ENCODE measurements at regions not wholly inside any gene's neighbourhood (a gene's known extent, or its start where the extent isn't known, plus 50 kb on each side); places are given as distances from the start of the nearest gene placed in this dataset.
"Not testable (repeated sequence)": the region's sequence is repeated elsewhere in the genome, so short reads cannot be mapped to it uniquely, and the experiment has no call there.

GRCh38 chr17:53470626-53471025 lies 352.1 kb upstream of the KIF2B start:
- H3K27ac ChIP-seq, result no peak overlapping the region

GRCh38 chr17:53466733-53467132 lies 356.0 kb upstream of the KIF2B start:
- no peaks in the 10 kb centered on the region for H3K4me1 ChIP-seq
- H3K9me3 ChIP-seq, result no peaks in the 10 kb centered on the region
- H3K36me3 ChIP-seq, result no peaks in the 10 kb centered on the region
- H3K4me3 ChIP-seq, result no peak overlapping the region
- no peaks in the 10 kb centered on the region for H4K20me1 ChIP-seq
- no peaks in the 10 kb centered on the region for H3K27me3 ChIP-seq
- no peak overlapping the region for H3K27ac ChIP-seq
- no peak for TF ChIP-seq Cebpa-rat (IDR thresholded peaks at IDR 0.05)
- no peak overlapping the region for H3K9ac ChIP-seq
- no peak overlapping the region for H3K4me2 ChIP-seq

More at GRCh38 chr17:53470626-53471025, 352.1 kb upstream of the KIF2B start:
- Histone ChIP-seq H3K27me3 (no peaks in the 10 kb centered on the region), H3K9ac (no peak overlapping the region), H3K36me3 (no peaks in the 10 kb centered on the region), H3K4me3 (no peak overlapping the region), H3K9me3 (no peaks in the 10 kb centered on the region), H3K4me1 (no peaks in the 10 kb centered on the region), H4K20me1 (no peaks in the 10 kb centered on the region), H3K4me2 (no peak overlapping the region)
- TF ChIP-seq Cebpa-rat (IDR thresholded peaks at IDR 0.05), result no peak

GRCh38 chr17:53464396-53464795 lies 358.3 kb upstream of the KIF2B start:
- not testable (repeated sequence) for H3K27ac ChIP-seq, H4K20me1 ChIP-seq, H3K27me3 ChIP-seq, H3K9me3 ChIP-seq, H3K4me2 ChIP-seq, H3K9ac ChIP-seq, H3K4me3 ChIP-seq, H3K4me1 ChIP-seq, H3K36me3 ChIP-seq

GRCh38 chr17:53463363-53463762 lies 359.4 kb upstream of the KIF2B start:
- Histone ChIP-seq H3K9ac (no peak overlapping the region), H3K4me1 (no peaks in the 10 kb centered on the region), H3K9me3 (peaks cover 3% of the 10 kb centered on the region), H3K27me3 (no peaks in the 10 kb centered on the region), H3K36me3 (no peaks in the 10 kb centered on the region), H4K20me1 (no peaks in the 10 kb centered on the region), H3K4me3 (no peak overlapping the region), H3K27ac (no peak overlapping the region), H3K4me2 (no peak overlapping the region)
- TF ChIP-seq Cebpa-rat (IDR thresholded peaks at IDR 0.05), result no peak

GRCh38 chr17:53462393-53462811 lies 360.3 kb upstream of the KIF2B start:
- H4K20me1 ChIP-seq, result no peaks in the 10 kb centered on the region

GRCh38 chr17:53455943-53456342 lies 366.8 kb upstream of the KIF2B start:
- not testable (repeated sequence) for H3K4me1 ChIP-seq, H3K36me3 ChIP-seq, H3K4me2 ChIP-seq, H4K20me1 ChIP-seq, H3K27ac ChIP-seq, H3K27me3 ChIP-seq, H3K9ac ChIP-seq, H3K4me3 ChIP-seq
- H3K9me3 ChIP-seq, result peaks cover 10% of the 10 kb centered on the region

More at GRCh38 chr17:53462393-53462811, 360.3 kb upstream of the KIF2B start:
- no peak for TF ChIP-seq Cebpa-rat (IDR thresholded peaks at IDR 0.05)
- H3K4me1 ChIP-seq, result no peaks in the 10 kb centered on the region
- H3K4me2 ChIP-seq, result no peak overlapping the region
- no peak overlapping the region for H3K4me3 ChIP-seq
- no peak overlapping the region for H3K9ac ChIP-seq
- H3K27ac ChIP-seq, result no peak overlapping the region
- H3K9me3 ChIP-seq, result peaks cover 10% of the 10 kb centered on the region
- H3K27me3 ChIP-seq, result no peaks in the 10 kb centered on the region
- no peaks in the 10 kb centered on the region for H3K36me3 ChIP-seq

GRCh38 chr17:53454337-53454736 lies 368.4 kb upstream of the KIF2B start:
- no peaks in the 10 kb centered on the region for H3K36me3 ChIP-seq
- no peaks in the 10 kb centered on the region for H4K20me1 ChIP-seq
- H3K4me2 ChIP-seq, result no peak overlapping the region
- no peaks in the 10 kb centered on the region for H3K27me3 ChIP-seq
- no peak overlapping the region for H3K9ac ChIP-seq
- no peak overlapping the region for H3K4me3 ChIP-seq
- H3K4me1 ChIP-seq, result no peaks in the 10 kb centered on the region
- no peak for TF ChIP-seq Cebpa-rat (IDR thresholded peaks at IDR 0.05)
- peaks cover 10% of the 10 kb centered on the region for H3K9me3 ChIP-seq
- H3K27ac ChIP-seq, result no peak overlapping the region

- H3K36me3 ChIP-seq, result no peaks in the 10 kb centered on the region
- H3K4me1 ChIP-seq, result no peaks in the 10 kb centered on the region
- TF ChIP-seq Cebpa-rat (IDR thresholded peaks at IDR 0.05), result no peak
- H3K4me3 ChIP-seq, result no peak overlapping the region
- no peak overlapping the region for H3K9ac ChIP-seq
- H4K20me1 ChIP-seq, result no peaks in the 10 kb centered on the region
- H3K9me3 ChIP-seq, result no peaks in the 10 kb centered on the region
- no peak overlapping the region for H3K27ac ChIP-seq
- H3K4me2 ChIP-seq, result no peak overlapping the region
- no peaks in the 10 kb centered on the region for H3K27me3 ChIP-seq
These were observed 373.4 kb upstream of the KIF2B start for GRCh38 chr17:53449324-53449723.

- no peaks in the 10 kb centered on the region for H3K36me3 ChIP-seq
- H3K4me2 ChIP-seq, result no peak overlapping the region
- H3K9ac ChIP-seq, result no peak overlapping the region
- H3K27ac ChIP-seq, result no peak overlapping the region
- no peaks in the 10 kb centered on the region for H3K4me1 ChIP-seq
- TF ChIP-seq Cebpa-rat (IDR thresholded peaks at IDR 0.05), result no peak
- no peaks in the 10 kb centered on the region for H4K20me1 ChIP-seq
- no peaks in the 10 kb centered on the region for H3K9me3 ChIP-seq
- H3K4me3 ChIP-seq, result no peak overlapping the region
- no peaks in the 10 kb centered on the region for H3K27me3 ChIP-seq
These were observed 393.8 kb upstream of the KIF2B start for GRCh38 chr17:53428913-53429312.

GRCh38 chr17:53426505-53426904 lies 396.2 kb upstream of the KIF2B start:
- no peak overlapping the region for H3K4me3 ChIP-seq
- H3K36me3 ChIP-seq, result no peaks in the 10 kb centered on the region
- no peak for TF ChIP-seq Cebpa-rat (IDR thresholded peaks at IDR 0.05)
- no peak overlapping the region for H3K9ac ChIP-seq
- no peaks in the 10 kb centered on the region for H3K4me1 ChIP-seq
- no peaks in the 10 kb centered on the region for H3K9me3 ChIP-seq
- H3K27ac ChIP-seq, result no peak overlapping the region
- H4K20me1 ChIP-seq, result no peaks in the 10 kb centered on the region
- no peaks in the 10 kb centered on the region for H3K27me3 ChIP-seq
- no peak overlapping the region for H3K4me2 ChIP-seq

- H3K4me1 ChIP-seq, result no peaks in the 10 kb centered on the region
- no peaks in the 10 kb centered on the region for H3K27me3 ChIP-seq
- H3K4me3 ChIP-seq, result no peak overlapping the region
- 0 out of 2 replicates have a peak, but pooled peaks cover 3% of the 10 kb centered on the region for H3K9me3 ChIP-seq
- H3K27ac ChIP-seq, result no peak overlapping the region
- no peaks in the 10 kb centered on the region for H4K20me1 ChIP-seq
- TF ChIP-seq Cebpa-rat (IDR thresholded peaks at IDR 0.05), result no peak
- no peaks in the 10 kb centered on the region for H3K36me3 ChIP-seq
- H3K4me2 ChIP-seq, result no peak overlapping the region
- H3K9ac ChIP-seq, result no peak overlapping the region
These were observed 402.6 kb upstream of the KIF2B start for GRCh38 chr17:53420035-53420641.

Data from BLaER1 (cell line).